Fibroblast of villous mesenchyme (primary cell): ENCODE measurements at regions not wholly inside any gene's neighbourhood (a gene's known extent, or its start where the extent isn't known, plus 50 kb on each side); places are given as distances from the start of the nearest gene placed in this dataset.

ENCODE experiments used
- DNase-seq: peaks from one replicate; pipeline ENCODE4 v3.0.0-alpha.2; 2010; ENCODE audit warnings: low read depth
- H3K4me3 ChIP-seq: 2 replicates; pipeline ENCODE4 v1.5.1; 2011; ENCODE audit warnings: low read depth, mild to moderate bottlenecking, low read length
- CTCF ChIP-seq: IDR thresholded peaks from 2 replicates; pipeline ENCODE4 v1.5.1; 2012; ENCODE audit warnings: low read depth, mild to moderate bottlenecking, low read length; ENCODE audit not compliant: insufficient read depth

- DNase-seq, result no peak
- TF ChIP-seq CTCF, result no peak
- H3K4me3 ChIP-seq, result no peak overlapping the region
Observed at GRCh38 chr21:16318651-16319300, 589.0 kb downstream of the USP25 start.

- H3K4me3 ChIP-seq, result no peak overlapping the region
- TF ChIP-seq CTCF, result no peak
- no peak for DNase-seq
Observed at GRCh38 chr21:16320110-16320509, 590.3 kb downstream of the USP25 start.

- H3K4me3 ChIP-seq, result no peak overlapping the region
- no peak for TF ChIP-seq CTCF
- no peak for DNase-seq
Observed at GRCh38 chr21:16322454-16322853, 592.7 kb downstream of the USP25 start.

GRCh38 chr21:16323596-16323995 lies 593.8 kb downstream of the USP25 start:
- no peak for DNase-seq
- no peak for TF ChIP-seq CTCF
- no peak overlapping the region for H3K4me3 ChIP-seq

GRCh38 chr21:16324630-16325029 lies 594.8 kb downstream of the USP25 start:
- no peak overlapping the region for H3K4me3 ChIP-seq
- no peak for DNase-seq
- TF ChIP-seq CTCF, result no peak

GRCh38 chr21:16330082-16330907 lies 600.5 kb downstream of the USP25 start:
- peak; percentile 77 for DNase-seq
- TF ChIP-seq CTCF, result peak; percentile 72
- H3K4me3 ChIP-seq, result no peak overlapping the region
